Tibial nerve (tissue), 3 donors: ENCODE measurements at regions not wholly inside any gene's neighbourhood (a gene's known extent, or its start where the extent isn't known, plus 50 kb on each side); places are given as distances from the start of the nearest gene placed in this dataset.

ENCODE experiments used
- POLR2A ChIP-seq, 2 donors: fragments of 450-650 bp; IDR thresholded peaks; one replicate each; pipeline ENCODE4 v1.6.1; 2017; ENCODE audit warnings: antibody characterized with exemption in 2 of 2, mild to moderate bottlenecking in 2 of 2, moderate library complexity in 2 of 2
- TF ChIP-seq, protein P1 (sequence below), 5 experiments: fragments of 200-600 bp in 3 of 5; fragments of 450-650 bp in 2 of 5; sonication (generic) in 3 of 5; IDR thresholded peaks; one replicate each; pipeline ENCODE4 v1.5.1; 2016 to 2019; ENCODE audit warnings: antibody characterized with exemption in 5 of 5, mild to moderate bottlenecking in 3 of 5, moderate library complexity in 2 of 5

DNA sequence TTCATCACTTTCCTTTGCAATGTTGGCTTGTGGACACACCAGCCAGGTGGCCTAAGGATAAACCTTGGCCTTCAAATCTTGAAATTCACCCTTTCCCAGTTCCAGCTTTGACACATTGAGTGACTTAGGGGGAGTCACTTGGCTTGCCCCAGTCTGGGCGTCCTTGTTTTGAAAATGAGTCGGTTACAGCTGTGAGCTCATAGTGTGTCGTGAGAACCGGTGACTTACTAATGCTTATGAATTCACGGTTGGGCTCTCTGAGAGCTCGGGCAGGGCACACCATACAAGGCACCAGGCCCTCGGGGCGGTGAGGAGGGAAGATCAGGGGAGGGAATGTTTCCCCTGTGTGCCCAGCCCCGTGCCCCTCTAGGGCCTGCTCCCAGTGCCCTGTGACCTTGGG, 126.9 kb upstream of the TMPRSS2 start:
- TF ChIP-seq, protein P1, sequence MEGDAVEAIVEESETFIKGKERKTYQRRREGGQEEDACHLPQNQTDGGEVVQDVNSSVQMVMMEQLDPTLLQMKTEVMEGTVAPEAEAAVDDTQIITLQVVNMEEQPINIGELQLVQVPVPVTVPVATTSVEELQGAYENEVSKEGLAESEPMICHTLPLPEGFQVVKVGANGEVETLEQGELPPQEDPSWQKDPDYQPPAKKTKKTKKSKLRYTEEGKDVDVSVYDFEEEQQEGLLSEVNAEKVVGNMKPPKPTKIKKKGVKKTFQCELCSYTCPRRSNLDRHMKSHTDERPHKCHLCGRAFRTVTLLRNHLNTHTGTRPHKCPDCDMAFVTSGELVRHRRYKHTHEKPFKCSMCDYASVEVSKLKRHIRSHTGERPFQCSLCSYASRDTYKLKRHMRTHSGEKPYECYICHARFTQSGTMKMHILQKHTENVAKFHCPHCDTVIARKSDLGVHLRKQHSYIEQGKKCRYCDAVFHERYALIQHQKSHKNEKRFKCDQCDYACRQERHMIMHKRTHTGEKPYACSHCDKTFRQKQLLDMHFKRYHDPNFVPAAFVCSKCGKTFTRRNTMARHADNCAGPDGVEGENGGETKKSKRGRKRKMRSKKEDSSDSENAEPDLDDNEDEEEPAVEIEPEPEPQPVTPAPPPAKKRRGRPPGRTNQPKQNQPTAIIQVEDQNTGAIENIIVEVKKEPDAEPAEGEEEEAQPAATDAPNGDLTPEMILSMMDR (IDR thresholded peaks at IDR 0.05), result no peak
- TF ChIP-seq POLR2A (IDR thresholded peaks at IDR 0.05), result no peak
